ENCODE measurements at regions not wholly inside any gene's neighbourhood (a gene's known extent, or its start where the extent isn't known, plus 50 kb on each side); places are given as distances from the start of the nearest gene placed in this dataset.

GRCh38 chr12:85516667-85517325, 236.8 kb downstream of the ALX1 start:
- TF ChIP-seq EZH2phosphoT487 (IDR thresholded peaks at IDR 0.05; ENCODE audit: low read depth) (no peak), CTCF (IDR thresholded peaks at IDR 0.05; ENCODE audit: low read depth, low read length) (no peak)
